Stimulated activated CD4-positive, alpha-beta T cell treated with anti-CD3 and anti-CD28 coated beads, TNF-alpha, amount 100 ng/mL, for 24 hours (primary cell): ENCODE measurements at regions not wholly inside any gene's neighbourhood (a gene's known extent, or its start where the extent isn't known, plus 50 kb on each side); places are given as distances from the start of the nearest gene placed in this dataset.

Experiments used
- DNase-seq, 3 experiments: peaks; one replicate each; pipeline ENCODE4 v3.0.0-alpha.2; 2020; ENCODE audit warnings: low read depth in 3 of 3

DNA sequence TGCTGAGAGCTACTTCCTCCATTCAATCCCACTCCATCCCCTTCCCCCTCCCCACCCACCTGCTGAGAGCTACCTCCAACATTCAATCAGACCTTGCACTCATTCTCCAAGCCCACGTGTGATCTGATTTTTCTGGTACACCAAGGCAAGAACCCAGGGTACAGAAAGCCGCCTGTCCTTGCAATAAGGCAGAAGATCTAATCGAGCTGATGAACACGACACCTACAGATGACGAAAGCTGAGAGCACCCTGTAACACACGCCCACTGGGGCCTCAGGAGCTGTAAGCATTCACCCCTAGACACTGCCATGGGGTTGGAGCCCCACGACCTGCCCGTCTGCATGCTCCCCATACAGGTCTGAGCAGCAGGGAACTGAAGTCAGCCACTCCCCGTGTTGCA, 58.3 kb downstream of the TRIML1 start:
- no peak for DNase-seq

DNA sequence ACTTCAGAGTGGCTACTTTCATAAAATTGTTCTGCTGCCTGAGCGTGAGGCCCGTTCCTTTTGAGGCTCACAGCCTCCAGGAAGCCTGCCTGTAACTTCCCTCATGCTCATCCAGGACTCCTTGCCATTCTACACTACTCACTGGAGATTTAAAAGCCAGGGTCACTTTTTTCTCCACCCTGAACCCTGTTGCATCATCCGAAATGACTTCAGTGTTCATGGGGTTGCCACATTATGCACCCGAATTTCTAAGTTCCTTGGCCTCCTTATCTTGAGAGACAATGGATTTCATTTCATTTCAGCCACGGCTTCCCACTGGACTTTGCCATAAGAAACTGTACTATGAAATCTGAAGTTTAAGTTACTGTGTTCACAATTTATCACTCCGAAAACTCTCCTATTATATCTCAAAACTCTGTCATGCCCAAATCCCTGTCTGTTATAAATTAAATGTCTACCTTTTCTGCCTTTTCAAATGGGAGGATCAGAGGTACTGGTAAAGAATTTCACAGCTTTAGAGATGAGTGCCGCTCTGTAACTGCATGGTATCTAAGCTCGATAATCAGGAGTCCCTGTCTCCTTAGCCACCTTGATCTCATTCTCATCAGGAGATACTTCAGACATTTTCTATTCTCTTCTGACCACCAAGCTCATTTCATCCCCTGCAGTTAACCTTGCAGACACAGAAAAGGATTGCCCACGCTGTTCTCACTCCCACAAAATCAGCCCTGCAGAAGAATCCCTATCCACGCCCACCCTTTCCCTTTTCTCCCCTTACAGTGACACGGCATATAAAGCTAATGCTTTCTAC, 59.9 kb downstream of the TRIML1 start:
- DNase-seq = no peak

DNA sequence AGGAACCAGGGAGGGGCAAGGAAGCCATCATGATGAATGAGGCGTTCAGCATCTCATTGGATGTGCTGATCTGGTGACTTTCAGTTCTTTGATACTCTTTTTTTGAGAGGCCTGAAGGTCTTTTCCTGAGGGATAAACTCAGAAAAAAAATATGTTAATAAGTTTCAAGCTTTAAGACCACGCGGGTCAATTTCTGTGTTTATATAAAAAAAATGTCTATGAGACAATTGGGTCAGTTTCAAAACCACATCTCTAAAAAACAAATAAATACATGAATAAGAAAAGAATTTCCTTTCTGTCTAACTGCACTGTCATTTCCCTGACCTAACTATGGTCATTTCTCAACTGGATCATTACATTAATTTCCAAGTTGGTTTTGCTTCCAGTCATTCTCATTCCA, 62.6 kb downstream of the TRIML1 start:
- DNase-seq = no peak

DNA sequence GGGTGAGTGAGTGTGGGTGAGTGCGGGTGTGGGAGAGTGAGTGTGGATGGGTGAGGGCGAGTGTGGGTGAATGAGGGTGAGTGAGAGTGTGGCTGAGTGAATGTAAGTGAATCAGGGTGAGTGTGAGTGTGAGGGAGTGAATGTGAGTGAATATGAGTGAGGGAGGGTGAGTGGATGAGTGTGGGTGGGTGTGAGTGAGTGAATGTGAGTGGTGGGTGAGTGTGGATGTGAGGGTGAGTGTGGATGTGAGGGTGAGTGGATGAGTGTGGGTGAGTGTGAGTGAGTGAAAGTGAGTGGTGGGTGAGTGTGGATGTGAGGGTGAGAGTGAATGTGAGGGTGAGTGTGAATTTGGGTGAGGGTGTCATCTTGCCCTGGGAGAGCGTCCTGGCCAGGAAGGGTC, 67.5 kb downstream of the TRIML1 start:
- no peak for DNase-seq

DNA sequence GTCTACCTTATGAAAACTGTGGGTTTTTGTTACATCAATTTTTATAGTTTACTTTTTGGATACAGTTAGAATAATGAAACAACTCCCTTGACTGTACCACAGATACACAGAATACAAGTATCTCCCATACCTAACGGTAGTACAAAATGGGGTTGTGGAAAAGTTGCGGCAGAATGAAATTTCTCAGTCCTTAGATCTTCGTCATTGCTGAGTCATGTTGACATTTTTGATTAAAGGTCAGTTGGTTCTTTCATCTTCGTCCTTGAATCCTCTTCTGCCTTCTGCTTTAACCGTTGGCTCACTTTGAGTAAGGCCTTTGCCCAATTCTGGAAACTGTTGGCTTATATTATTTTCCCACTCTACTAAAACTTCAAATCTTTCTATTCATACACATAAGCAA, 75.6 kb downstream of the TRIML1 start:
- no peak for DNase-seq

DNA sequence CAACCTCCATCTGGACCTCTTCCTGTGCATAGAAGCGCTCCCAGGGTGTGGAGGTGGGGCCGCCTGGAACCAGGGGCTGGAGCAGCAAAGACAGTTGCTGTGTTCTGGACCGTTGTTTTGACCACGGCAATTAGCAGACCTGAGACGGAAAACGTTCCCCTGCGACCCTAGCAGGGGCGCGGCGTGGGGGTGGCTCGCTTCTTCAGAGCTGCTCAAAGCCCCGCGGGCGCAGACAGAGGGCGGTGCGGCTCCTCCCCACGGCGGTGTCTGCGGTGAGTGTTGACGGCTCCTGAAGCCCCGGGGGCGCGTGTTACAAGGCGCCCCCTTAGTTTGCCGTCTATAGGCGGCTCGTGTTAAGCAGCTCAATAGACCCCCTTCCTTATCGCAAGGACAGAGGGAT, 79.2 kb downstream of the TRIML1 start:
- no peak for DNase-seq

DNA sequence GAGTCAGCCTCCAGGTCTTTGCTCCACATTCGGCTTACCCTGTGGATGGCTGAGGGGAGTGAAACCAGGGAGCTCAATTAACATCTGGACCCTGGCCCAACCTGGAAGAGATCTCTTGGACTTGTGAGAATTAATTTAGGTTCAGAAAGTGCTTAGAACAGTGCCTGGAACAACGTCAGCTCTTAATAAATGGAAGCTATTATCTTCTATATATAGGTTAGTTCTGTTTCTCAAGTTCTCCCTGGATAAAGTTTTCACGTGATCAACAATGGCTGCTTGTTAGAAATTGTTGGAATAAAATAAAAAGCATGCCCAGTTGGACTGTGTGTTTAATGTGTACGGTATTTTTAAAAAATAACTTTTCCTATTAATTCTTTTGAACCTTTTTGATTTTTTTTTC, 80.8 kb downstream of the TRIML1 start:
- no peak for DNase-seq

DNA sequence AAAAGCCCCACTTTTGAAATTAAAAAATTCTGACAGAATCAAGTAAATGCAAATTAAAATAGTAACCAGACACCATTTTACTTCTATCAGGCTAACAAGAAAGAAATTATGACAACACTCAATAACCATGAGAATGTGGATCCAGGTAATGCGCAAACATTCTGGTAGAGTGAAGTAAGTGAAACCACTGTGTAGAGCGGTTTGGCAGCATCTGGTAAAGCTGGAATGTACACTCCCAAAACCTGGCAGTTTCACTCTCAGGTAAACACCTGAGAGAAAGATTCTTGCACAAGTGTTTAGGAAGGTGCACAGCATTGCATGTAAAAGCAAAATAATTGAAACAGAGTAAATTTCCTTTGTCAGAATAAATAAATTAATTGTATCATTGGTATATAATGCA, 81.8 kb downstream of the TRIML1 start:
- no peak for DNase-seq

DNA sequence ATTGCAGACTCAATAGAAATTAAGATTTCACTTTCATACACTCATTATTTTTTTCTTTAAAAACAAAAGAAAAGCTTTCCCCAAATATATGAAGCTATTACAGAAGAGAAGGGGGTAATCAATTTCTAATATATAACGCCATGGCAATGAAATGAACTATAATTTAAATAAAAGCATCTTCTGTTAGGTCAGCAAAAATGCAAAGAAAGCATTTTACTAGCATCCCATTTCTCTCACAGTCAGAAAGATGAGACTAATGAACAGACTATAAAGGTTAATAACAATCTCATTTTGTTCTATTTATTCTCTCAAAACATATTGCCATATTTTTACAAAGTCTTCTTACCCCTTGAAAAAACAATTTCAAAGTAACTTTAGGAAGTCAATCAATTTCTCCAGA, 89.0 kb downstream of the TRIML1 start:
- DNase-seq = no peak

DNA sequence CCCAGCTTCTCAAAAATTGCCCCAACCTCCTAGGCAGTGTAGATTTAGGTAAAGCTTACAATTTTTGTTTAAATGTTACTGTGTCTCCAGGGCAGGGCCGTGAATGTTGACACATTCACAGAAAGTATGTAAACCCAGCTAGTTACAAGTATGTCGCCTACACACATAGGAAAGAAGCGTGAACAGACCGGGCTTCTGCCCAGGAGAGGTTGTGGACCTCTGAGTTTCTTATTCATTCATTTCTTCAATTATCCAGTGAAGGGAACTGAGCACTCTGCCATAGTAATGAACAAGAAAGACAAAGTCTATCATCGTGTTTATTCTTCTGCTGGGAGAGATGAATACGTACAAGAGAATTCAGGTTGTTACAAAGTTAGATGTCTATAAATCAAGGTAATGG, 93.2 kb downstream of the TRIML1 start:
- no peak for DNase-seq

DNA sequence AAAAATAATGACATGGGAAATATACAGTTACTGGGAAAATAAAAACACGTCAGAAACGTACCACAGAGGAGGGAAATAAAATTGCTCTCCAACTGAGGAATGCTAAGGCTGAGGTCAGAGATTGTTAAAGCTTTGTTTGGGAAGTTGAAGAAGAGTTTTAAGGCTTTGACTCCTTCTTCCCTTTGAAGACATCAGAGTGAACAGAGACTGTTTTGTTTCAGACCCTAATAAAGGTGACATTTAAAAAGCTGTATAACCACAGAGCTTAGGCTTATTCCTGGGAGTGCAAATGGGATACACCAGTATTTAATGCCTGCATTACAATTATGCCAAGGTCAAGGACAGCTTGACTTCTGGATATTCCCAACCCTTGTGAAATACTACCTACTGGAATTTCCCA, 102.8 kb downstream of the TRIML1 start:
- no peak for DNase-seq

DNA sequence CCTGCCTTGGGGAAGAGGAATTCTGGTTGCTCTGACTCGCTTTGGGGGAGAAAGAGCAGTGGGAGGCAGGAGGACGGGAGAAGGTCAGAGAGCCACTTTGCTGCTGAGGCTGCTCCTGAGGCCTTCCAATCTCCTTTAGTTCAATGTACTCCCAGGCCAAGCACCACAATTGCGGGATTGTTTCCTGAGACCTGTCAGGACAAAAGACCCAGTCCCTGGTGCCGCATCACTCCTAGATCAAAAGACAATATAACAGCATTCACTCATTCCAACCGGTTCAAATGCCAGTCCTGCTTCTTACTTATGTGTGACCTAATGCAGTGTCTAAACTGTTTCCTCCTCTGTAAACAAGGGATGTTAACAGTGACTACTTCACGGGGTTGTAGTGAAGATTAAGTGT, 106.4 kb downstream of the TRIML1 start:
- DNase-seq = no peak

DNA sequence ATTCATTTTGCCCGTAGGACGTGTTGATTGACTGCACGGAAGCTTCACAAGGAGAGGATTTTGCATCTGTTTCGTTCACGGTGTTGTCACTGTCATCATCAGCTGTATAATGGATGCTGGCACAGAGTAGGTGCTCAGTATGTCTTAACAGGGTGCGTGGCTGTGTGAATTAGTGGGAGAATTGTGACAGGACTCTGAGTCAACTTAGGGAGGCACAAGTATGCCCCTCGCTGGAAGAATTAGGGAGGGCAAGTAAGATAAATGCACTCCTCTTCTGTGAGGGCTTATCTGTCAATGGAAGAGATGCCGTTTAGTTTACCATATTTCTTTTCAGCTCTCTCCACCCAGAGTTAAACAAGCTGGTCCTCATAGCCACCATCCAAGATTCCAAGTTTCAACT, 107.2 kb downstream of the TRIML1 start:
- DNase-seq = no peak

DNA sequence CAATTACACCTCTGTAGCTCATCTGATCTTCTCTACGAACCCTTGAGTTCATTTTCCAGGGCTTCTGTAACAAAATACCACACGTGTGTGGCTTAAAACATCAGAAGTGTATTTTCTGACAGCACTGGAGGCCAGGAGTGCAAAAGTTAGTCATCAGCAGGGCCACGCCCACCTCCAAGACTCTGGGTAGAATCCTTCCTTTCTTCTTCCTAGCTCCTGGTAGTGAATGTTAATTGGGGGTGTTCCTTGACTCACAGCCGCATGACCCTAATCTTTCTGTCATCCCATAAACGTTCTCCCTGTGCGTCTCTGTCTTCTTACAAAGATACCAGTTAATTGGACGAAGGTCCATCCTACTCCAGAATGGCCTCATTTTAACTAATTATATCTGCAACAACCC, 115.0 kb downstream of the TRIML1 start:
- no peak for DNase-seq

DNA sequence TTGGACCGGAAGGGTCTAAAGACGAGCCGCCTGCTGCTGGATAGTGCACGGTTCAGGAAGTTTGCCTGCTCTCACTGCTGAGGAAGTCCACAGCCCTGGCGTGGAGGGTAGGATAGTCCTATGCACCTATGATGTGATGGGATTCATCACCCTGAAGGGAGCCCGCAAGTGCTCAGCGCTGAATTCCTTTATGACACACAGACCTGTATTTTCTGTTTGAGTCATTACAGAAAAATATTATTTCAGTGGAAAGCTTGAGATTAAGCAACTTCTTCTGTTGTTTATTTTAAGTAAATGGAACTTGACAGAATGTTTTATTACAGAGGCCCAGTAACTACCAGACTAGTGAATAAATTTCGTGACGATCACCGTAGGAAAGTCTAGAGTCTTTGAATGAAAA, 123.2 kb downstream of the TRIML1 start:
- no peak for DNase-seq

DNA sequence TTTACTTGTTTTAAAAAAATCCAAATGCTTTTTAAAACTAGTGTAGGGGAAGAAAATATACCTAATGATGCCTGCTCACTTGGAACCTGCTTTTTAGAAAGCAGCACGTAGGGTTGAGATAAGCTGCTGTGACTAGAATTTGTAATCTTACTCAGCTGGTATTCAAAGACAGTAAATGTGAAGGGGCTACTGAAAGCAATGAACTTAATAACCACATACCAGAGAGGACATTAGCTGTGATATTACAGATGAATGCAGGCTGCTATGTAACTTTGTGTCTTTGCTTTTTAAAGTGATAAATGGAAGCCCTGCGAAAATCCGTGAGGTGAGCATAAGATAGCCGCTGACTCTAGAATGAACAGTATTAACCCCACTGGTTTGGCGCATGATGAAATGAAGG, 124.1 kb downstream of the TRIML1 start:
- DNase-seq = no peak

DNA sequence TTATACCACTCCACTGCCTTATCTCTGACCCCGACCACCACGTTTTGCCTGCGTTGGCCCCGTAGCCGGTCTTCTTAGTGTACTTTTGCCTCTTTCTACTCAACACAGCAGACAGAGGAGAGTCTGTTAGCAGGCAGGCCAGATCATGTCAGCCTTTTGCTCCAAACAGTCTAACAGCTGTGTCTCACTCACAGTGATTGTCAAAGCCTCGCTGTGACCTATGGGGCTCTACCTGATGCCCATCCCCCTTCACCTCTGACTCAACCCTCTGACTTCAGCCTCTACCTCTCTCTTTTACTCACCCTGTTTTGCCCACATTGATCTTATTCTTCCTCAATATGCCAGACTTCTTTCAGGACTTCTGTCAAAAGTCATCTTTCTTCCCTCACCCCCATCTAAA, 127.1 kb downstream of the TRIML1 start:
- no peak for DNase-seq

DNA sequence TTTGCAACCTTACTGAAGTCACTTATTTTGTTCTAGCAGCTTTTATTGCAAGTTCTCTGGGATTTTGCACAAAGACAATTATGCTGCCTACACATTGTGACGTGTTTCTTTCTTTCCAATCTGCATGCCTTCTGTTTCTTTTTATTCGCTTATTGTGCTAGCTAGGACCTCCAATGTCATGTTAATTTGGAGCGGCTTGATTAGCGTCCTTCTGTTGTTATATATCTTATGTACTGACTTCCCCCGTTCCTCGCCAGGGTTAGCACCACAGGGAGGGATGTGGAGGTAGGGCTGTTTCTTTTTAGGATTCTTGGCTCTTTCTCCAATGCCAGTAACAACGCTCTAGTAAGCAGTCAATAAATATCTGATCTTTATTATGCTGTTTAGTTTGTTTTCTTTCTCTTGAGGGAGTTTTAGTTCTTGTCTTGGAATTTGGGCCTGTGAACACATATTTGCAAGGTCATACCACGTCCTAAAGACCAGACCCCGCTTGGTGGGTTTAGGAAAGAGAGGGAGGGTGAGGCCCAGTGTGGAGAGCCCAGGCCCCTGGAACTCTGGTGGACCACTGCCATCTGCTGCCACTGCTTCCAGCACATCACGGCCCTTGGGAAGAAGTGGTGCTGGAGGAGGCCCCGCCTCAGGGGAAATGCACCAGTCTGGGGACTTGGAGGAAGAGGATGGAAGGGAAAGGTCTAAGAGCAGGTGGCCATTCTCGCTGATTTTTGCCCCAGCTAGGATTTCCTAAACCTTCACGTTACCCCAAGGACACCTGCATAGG, 129.1 kb downstream of the TRIML1 start:
- no peak for DNase-seq

DNA sequence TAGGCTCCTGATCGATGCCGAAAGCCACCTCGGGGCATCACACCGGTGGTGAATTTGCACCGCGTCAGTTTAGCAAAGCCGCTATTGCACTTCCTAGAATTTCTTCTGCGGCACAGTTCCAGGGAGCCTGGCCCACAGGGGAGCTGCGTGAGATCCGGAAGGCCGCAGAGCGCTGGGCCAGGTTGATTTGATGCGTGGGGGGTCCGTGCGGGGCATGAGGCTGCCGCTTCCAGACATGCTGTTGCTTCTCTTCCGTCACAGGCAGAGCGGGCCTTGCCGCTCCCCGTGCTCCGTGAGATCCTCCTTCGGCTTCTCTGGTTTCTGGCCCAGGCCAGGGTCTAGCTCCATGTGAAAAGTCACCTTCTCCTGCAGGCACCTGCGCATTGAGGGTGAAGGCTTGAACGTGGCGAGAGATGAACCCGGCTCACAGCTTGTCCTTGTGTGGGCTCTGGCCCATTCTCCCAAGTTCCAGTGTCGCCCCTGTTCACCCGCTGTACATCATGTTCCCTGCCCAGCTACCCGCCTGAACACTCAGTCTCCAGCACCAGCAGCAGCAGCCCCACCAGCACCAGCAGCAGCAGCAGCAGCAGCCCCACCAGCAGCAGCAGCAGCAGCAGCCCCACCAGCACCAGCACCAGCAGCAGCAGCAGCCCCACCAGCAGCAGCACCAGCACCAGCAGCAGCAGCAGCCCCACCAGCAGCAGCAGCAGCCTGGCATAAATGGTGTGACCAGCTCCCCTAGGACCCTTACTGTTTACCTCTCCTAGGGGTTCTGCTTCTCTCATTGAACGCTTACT, 131.2 kb downstream of the TRIML1 start:
- no peak for DNase-seq

DNA sequence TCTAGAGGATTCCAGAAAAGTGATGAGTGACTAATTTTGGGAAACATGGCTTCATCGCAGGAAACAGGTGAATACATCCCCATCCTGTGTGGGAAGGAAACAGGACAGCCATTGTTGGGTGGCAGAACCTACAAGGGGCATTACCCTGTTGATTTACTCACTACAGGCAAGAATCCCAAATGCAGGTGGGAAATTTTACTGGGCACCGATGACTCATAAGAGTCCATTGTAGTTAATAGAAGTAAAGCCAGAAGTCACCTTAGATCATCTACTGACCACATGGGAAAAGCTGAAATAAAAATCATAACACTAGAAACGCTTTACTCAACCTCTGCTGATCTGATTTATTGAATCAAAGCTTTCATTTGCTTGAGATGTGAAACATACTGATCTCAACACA, 136.4 kb downstream of the TRIML1 start:
- no peak for DNase-seq

DNA sequence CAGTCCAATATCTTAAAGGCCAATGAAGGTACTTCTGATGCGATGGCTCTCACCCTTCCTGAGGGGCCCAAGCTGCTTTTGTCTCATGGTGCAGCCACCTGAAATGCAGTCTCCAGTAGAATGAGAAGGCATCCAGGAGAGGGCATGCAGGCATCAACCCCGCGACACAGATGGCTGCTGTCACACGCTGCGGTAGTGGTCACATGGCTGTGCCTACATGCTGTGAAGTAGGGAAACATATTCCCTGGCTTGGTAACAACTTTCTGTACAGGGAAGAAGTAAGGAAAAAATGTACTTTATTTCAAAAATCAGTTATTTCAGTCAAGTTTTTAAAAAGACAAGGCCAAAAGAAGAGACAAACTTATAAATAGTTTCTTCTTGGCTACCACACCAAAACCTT, 139.9 kb downstream of the TRIML1 start:
- DNase-seq = no peak

DNA sequence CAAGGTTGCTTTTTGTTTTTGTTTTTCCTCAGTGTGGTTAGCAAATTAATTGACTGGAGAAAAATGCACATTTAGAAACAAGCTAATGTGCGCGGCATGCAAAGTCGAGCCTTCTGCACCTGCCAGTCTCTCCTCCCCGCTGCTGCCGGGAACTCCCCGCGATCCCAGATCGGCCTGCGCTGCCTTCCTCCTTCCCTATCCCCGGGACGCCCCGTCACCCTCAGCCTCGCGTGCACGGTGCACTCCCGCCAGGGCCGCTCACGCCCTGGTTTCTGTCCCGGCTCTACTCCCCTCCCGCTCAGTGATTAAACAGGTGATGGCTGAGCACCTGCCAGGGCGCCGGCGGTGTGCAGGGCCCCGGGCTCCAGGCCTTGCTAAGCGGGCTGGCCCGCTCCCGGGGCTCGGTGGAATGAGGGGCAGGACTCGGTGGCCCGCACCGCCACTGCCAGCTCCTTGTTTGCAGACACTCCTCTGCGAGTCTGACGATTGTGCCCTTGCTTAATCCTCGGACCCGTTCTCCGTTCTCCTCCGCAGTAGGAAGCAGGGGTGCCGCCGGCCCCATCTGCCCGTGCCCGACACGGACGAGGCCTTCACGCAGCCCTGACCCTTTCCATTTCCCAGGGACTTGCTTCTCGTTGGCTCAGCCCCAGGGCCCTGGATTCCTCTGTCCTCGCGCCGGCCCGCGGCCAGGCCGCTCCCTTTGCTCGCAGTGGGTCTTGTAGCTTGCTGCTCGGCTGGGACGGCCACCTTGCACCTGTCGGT, 143.4 kb downstream of the TRIML1 start:
- no peak for DNase-seq
